ENCODE measurements at regions not wholly inside any gene's neighbourhood (a gene's known extent, or its start where the extent isn't known, plus 50 kb on each side); places are given as distances from the start of the nearest gene placed in this dataset.

- no peak overlapping the region for H3K4me3 ChIP-seq
- intact Hi-C loops (cut with DNase I) = no loop called here
- DNase-seq (ENCODE audit: low spot score) = no peak
- no peaks in the 10 kb centered on the region for H3K36me3 ChIP-seq
- H3K4me1 ChIP-seq (replicated peaks) = no peaks in the 10 kb centered on the region
- no peaks in the 10 kb centered on the region for H3K27me3 ChIP-seq (replicated peaks; ENCODE audit: insufficient read depth)
- TF ChIP-seq POLR2A (IDR thresholded peaks at IDR 0.05) (no peak), POLR2AphosphoS5 (IDR thresholded peaks at IDR 0.05) (no peak), CTCF (IDR thresholded peaks at IDR 0.05) (no peak)
- WGBS = 90% methylated on average over 11 of the region's 11 CpGs
- no peak overlapping the region for H3K27ac ChIP-seq
- H3K9me3 ChIP-seq = no peaks in the 10 kb centered on the region
Observed at GRCh38 chr5:2131196-2131595, 248.5 kb upstream of the IRX4 start.

DNA sequence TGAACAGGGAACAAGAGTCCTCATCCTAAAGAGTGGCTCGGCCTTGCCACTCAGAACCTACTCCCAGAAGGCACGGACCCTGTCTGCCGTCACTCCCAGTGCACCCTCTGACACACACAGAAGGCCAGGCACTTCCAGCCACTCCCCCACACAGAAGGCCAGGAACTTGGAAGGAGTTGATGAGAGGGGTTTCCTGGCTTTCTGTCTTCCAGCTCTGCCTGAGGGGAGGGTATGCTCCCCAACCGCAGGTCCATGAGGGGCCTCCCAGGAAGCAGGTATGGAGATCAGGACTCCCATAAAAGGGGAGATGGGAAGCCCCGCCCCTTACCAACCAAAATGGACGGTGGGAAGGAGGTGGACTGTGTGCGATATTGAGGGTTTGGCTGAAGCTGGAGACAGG, 247.6 kb upstream of the IRX4 start:
- Histone ChIP-seq H3K9me3 (no peaks in the 10 kb centered on the region), H3K36me3 (no peaks in the 10 kb centered on the region), H3K27me3 (replicated peaks; ENCODE audit: insufficient read depth) (no peaks in the 10 kb centered on the region), H3K4me1 (replicated peaks) (no peaks in the 10 kb centered on the region), H3K4me3 (no peak overlapping the region), H3K27ac (no peak overlapping the region)
- no peak for DNase-seq (ENCODE audit: low spot score)
- TF ChIP-seq CTCF (IDR thresholded peaks at IDR 0.05) = no peak
- TF ChIP-seq POLR2A (IDR thresholded peaks at IDR 0.05) = no peak
- TF ChIP-seq POLR2AphosphoS5 (IDR thresholded peaks at IDR 0.05) = no peak
- intact Hi-C loops (cut with DNase I) = no loop called here
- WGBS = 79% methylated on average over 7 of the region's 7 CpGs

DNA sequence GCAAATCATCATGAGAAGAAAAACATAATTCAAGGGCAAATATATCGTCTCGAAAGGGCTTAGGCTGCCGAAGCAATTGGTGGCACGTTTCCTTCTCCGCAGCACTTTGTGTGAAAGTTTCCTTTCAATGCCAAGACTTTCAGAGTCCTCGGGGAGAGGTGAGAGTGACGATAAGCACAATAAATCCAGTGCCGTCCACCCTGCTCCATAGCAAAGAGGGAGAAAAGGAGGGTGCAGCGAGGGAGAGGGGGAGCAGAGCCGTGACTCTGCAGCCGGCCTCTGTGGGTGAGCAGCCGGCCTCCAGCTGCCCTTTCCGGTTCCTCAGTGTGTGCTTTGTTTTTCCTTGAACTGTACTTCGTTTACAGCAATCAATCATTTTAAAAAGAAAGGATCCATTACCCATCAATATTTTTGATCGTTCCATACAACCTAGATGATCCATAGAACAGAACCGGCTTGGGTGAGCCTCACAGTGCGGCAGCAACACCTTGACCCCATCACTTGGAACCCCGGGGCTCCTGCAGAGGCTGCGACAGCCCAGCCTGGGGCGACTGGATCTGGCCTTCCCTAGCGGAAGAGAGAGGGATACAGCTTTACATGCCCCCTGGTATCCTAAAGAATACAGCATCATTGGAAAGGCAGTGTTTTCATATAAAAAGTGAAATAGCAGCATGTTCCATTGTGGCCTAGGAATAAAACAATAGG, 247.0 kb upstream of the IRX4 start:
- no peaks in the 10 kb centered on the region for H3K27me3 ChIP-seq (replicated peaks; ENCODE audit: insufficient read depth)
- WGBS = 36% methylated on average over 21 of the region's 21 CpGs
- H3K4me3 ChIP-seq = no peak overlapping the region
- no peak for DNase-seq (ENCODE audit: low spot score)
- H3K9me3 ChIP-seq = no peaks in the 10 kb centered on the region
- H3K27ac ChIP-seq = no peak overlapping the region
- no peaks in the 10 kb centered on the region for H3K36me3 ChIP-seq
- no peak for TF ChIP-seq CTCF (IDR thresholded peaks at IDR 0.05)
- TF ChIP-seq POLR2A (IDR thresholded peaks at IDR 0.05) = no peak
- no peak for TF ChIP-seq POLR2AphosphoS5 (IDR thresholded peaks at IDR 0.05)
- intact Hi-C loops (cut with DNase I) = no loop called here
- H3K4me1 ChIP-seq (replicated peaks) = no peaks in the 10 kb centered on the region

GRCh38 chr5:2128686-2129355, 246.1 kb upstream of the IRX4 start:
- no peak for TF ChIP-seq POLR2AphosphoS5 (IDR thresholded peaks at IDR 0.05)
- no peak for TF ChIP-seq POLR2A (IDR thresholded peaks at IDR 0.05)
- no peak for TF ChIP-seq CTCF (IDR thresholded peaks at IDR 0.05)
- no peaks in the 10 kb centered on the region for H3K9me3 ChIP-seq
- intact Hi-C loops (cut with DNase I) = no loop called here
- 24% methylated on average over 21 of the region's 21 CpGs for WGBS
- H3K4me3 ChIP-seq = no peak overlapping the region
- H3K27me3 ChIP-seq (replicated peaks; ENCODE audit: insufficient read depth) = no peaks in the 10 kb centered on the region
- H3K36me3 ChIP-seq = no peaks in the 10 kb centered on the region
- no peaks in the 10 kb centered on the region for H3K4me1 ChIP-seq (replicated peaks)
- H3K27ac ChIP-seq = no peak overlapping the region
- DNase-seq (ENCODE audit: low spot score) = no peak

GRCh38 chr5:2126512-2126911, 243.8 kb upstream of the IRX4 start:
- Histone ChIP-seq H3K4me1 (replicated peaks) (no peaks in the 10 kb centered on the region), H3K27me3 (replicated peaks; ENCODE audit: insufficient read depth) (no peaks in the 10 kb centered on the region), H3K36me3 (no peaks in the 10 kb centered on the region), H3K9me3 (no peaks in the 10 kb centered on the region), H3K4me3 (no peak overlapping the region), H3K27ac (no peak overlapping the region)
- DNase-seq (ENCODE audit: low spot score) = no peak
- WGBS = 90% methylated on average over 9 of the region's 9 CpGs
- intact Hi-C loops (cut with DNase I) = no loop called here
- TF ChIP-seq POLR2AphosphoS5 (IDR thresholded peaks at IDR 0.05) (no peak), POLR2A (IDR thresholded peaks at IDR 0.05) (no peak), CTCF (IDR thresholded peaks at IDR 0.05) (no peak)
